GM21423 (cell line): ENCODE measurements at regions not wholly inside any gene's neighbourhood (a gene's known extent, or its start where the extent isn't known, plus 50 kb on each side); places are given as distances from the start of the nearest gene placed in this dataset.
"Not testable (repeated sequence)": the region's sequence is repeated elsewhere in the genome, so short reads cannot be mapped to it uniquely, and the experiment has no call there.

Experiments
- ATAC-seq: cut with Tn5 transposase; IDR thresholded peaks from one replicate; pipeline ENCODE4 v1.9.1; 2021; ENCODE audit warnings: mild to moderate bottlenecking, moderate library complexity; ENCODE audit not compliant: unreplicated experiment

DNA sequence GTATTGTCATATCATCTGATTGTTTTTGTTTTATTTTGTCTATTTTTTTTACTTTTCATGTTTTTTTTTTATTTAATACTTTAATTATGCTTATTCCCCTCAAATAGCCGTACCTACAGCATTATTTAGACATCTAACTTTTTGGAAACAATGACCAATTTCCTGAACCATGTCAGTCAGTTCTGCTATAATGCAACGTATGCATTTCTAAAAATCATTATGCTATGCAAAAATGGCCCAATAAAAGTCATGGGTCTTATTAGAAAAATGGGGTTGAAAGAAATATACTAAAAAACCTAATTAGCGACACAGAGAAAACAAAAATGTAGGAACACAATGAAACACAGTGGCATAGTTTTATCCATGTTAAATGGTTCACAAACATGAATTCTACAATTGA, 1454.7 kb downstream of the GRIK2 start:
- ATAC-seq, result no peak

DNA sequence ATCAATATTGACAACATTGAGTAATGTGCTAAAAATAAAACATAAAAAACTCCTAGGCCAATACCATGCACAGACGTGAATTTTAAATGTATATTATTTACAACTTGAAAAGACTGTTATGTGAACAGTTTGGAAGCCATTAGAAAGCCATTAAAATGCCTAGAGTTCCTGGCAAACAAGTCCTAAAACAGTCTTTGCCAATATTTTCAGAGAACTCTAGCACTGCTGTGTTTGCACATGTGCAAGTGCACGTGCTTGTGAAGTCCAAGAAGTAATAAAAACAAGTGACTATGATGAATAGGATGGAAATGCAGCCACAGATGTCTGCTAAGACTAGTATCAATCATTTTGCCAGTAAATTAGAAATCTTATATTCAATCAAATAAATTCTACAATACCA, 1447.6 kb downstream of the GRIK2 start:
- ATAC-seq, result no peak

DNA sequence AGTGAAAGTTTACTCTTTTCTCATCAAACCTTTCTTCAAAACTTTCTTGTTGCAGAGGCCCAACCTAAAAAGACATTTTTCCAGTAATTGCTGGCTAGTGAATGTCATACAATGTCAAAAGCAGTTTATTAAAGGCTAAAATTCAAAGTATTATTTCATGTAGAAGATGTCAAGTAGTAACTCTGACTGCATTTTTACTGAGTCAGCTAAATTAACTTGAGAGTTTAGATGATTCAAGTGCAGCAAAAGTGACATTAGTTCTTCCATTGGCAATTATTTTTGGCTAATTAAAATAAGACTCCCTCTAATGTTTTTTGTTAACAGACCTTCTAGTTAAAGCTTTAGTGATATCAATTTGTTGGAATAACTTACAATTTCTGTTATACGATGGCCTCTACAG, 1438.5 kb downstream of the GRIK2 start:
- no peak for ATAC-seq

DNA sequence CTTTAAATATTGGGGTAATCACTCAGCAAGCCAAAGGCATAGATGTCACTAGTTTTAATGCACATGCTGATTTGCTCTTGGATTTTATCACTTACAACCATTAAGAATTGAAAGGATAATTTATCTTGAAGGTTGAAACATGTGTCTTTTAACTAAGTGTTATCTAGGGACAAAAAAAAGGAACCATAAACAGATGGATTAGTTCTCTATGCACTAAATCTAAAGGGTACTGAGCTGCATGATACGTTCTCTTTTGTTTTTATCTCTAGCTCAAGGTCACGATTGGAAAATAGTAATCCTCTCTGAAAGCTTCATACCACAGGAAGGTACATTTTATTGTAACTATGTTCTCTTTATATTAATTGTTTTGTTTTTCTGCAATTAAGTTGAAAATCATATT, 1426.6 kb downstream of the GRIK2 start:
- ATAC-seq, result no peak

DNA sequence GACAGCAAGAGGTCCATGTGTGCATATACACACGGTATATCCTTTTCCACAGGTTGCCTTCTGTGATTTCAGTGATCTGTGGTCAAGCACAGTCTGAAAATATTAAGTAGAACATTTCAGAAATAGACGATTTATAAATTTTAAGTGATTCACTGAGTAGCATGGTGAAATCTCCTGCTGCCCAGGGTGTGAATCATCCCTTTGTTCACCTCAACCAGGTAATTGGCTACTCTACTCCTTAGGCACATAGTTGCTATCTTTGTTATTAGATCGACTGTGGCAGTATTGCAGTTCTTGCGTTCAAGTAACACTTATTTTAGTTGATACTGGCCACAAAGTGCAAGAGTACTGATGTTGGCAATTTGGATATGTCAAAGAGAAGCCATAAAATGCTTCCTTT, 1421.7 kb downstream of the GRIK2 start:
- no peak for ATAC-seq

DNA sequence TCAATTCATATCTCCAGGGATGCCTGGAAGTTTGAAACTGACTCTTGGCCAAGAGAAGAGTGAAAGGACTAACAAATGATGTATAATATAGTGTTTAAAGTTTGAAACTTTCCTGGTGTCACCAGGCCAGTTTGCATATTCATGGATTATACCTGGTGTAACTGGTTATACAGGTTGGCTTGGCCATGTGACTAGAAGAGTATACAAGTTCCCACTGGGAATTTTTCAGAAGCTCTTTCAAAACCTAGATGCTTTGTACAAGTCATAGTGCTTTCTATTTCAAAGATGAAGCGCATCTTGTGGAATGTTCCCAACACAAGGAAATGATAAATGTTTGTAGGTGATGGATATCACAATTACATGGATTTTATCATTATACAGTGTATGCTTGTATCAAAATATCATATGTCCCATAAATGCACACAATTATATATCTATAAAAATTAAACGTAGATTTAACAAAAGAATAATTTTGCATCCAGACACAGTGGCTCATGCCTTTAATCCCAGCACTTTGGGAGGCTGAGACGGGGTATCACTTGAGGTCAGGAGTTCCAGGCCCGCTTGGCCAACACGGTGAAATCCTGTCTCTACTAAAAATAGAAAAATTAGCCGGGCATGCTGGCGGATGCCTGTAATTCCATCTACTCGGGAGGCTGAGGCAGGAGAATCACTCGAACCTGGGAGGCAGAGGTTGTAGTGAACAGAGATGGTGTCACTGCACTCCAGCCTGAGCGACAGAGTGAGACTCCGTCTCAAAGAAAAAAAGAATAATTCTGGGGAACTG, 1420.2 kb downstream of the GRIK2 start:
- ATAC-seq, result no peak

DNA sequence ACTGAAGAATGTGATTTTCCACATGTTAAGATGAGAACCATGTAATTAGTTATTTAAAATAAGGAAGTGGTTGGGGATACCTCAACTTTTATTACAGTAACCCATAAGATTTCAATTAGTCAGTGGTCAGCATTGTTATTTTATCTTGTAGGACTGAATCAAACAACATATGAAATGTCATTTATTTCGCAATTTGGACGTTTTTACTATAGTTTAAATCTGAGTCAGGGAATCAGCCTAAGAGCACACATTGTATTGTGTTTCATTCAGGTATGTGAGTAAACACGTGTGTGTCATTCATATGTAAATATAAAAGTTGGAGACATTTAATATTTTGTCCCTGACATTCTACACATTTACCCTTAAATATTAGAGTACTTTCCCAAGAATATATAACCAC, 1418.7 kb downstream of the GRIK2 start:
- ATAC-seq, result no peak

DNA sequence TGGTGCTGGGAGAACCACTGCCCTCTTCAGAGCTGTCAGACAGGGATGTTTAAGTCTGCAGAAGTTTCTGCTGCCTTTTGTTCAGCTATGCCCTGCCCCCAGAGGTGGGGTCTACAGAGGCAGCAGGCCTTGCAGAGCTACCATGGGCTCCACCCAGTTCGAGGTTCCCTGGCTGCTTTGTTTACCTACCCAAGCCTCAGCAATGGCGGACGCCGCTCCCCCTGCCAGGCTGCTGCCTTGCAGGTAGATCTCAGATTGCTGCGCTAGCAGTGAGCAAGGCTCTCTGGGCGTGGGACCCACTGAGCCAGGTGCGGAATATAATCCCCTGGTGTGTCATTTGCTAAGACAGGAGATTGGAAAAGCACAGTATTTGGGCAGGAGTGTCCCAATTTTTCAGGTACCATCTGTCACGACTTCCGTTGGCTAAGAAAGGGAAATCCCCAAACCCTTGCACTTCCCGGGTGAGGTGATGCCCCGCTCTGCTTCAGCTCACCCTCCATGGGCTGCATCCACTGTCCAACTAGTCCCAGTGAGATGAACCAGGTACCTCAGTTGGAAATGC, 1415.5 kb downstream of the GRIK2 start:
- ATAC-seq, result not testable (repeated sequence)

DNA sequence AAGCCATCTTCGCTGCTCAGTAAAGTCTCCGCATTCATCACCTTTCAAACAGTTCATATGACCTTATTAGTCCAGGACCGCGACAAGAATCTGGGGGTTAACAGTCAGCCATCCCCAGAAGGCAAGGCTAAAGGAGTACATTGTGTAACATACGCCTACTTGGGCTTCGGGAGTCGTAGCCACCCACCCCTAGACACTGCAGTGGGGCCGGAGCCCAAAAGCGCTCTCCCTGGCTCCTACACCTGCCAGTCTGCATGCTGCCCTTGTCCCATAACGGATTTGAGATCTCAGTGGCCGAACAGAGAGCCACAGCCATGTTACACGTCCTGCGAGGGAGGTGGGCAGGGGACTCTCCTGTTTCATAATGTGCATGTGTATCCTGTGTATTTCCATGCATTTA, 1405.5 kb downstream of the GRIK2 start:
- ATAC-seq, result no peak

DNA sequence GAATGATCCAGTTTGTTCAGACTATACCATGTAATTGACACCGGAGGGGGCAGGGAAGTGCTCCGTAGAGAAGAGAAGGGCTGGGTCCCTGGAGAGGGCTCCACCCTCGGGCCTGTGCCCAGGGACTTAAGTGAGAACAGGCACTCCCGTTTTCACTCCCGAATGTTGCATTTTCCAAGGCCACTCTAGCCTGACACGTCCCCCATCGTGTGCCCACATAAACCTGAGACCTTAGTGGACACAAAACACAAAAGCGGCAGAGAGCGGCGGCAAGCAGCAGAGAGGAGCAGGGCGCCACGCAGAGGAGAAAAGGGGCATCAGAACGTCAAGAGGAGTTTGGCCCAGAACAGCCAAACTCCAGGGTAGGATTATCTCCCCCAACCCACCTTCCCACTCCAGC, 1405.1 kb downstream of the GRIK2 start:
- ATAC-seq, result no peak

DNA sequence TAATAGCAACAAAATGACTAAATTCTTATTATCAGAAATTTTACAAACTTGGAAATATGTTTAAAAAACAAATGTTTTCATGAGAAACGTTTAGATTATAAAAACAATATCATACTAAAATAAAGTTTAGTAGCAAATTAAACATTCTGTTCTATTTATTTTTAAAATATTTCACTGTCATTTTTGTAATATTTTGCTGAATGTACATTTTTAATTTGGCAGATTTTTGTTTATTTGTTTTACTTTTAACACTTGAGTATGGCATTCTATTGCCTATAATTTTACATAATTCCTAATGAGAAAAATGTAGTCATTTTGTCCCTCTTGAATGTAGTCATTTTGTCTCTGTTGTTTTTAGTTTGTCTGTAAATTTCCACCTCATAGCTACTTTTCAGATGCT, 1400.2 kb downstream of the GRIK2 start:
- no peak for ATAC-seq

DNA sequence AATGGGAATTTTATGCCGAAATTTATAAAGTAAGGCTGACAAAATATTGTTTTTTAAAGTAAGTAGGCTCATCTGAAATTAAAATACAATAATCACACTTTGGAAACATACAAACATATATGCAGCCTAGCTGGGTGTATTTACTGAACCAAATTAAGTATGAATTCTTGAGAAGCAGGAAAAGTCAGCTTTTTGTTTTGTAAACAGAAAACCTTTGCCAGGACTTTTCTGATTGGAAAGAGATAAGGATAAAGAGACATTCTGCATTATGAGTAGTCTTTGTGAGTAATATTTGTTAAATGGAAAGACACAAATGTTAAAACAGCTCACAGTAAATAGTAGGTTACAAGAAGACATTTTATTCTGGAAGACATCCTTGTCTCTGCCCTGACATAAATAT, 1380.8 kb downstream of the GRIK2 start:
- ATAC-seq, result no peak

DNA sequence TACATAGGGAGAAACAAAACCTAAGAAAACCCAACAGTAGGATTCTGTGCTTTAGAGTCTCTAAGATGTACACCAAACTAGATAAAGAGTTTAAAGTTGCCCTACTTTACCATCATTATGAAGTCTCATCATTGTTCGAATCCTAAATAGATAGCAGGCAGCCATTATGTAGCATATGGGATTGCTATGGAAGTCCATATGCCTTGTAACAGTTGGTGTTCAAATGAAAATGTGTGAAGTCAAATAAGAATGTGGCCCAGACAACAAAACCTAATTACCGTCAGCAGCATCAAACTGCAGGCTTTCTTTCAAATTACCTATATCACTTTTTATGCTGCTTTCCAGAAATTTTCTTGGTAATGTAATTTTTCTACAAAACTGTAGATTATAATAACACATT, 1380.1 kb downstream of the GRIK2 start:
- no peak for ATAC-seq

DNA sequence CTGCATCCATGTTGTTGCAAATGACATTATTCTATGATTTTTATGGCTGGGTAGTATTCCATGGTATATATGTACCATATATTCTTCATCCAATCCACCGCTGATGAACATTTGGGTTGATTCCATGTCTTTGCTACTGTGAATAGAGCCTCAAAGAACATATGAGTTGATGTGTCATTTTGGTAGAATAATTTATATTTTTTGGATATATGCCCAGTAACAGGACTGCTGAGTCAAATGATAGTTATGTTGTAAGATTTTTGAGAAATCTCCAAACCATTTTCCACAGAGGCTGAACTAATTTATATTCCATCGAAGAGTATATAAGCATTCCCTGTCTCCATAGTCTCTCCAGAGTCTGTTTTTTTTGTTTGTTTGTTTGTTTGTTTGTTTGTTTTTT, 1373.5 kb downstream of the GRIK2 start:
- ATAC-seq, result no peak

DNA sequence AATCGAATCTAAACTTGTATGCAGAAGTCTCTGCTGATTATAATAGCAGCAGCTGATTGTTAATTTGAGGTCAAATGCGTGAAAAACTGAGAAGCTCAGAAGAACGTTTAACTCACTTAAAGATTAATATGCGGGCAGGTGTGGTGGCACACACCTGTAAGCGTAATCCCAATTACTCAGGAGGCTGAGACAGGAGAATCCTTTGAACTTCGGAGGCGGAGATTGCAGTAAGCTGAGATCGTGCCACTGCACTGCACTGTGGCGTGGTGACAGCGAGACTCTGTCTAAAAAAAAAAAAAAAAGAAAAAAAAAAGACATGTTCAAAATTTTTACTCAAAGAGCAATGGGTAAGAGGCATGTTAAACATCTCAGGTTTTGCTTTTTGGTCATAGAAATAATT, 1370.8 kb downstream of the GRIK2 start:
- no peak for ATAC-seq

DNA sequence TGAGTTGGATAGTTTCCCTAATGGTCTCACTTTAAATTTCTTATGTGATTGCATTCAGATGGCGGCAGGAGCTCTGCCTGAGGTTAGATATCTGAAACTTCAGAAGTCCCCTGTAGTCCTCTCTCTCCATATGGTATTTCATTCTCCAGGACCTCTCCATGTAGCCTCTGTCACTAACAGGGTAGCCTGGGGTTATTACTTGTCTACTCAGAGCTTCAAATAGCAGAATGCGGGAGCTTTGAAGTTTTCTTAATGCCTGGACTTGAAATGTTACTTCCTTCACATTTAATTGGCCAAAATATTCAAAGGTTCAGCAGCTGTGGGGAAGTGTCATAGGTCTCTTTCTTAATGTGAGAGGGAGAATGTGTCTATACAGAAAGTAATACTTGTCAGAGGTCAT, 1370.4 kb downstream of the GRIK2 start:
- no peak for ATAC-seq

DNA sequence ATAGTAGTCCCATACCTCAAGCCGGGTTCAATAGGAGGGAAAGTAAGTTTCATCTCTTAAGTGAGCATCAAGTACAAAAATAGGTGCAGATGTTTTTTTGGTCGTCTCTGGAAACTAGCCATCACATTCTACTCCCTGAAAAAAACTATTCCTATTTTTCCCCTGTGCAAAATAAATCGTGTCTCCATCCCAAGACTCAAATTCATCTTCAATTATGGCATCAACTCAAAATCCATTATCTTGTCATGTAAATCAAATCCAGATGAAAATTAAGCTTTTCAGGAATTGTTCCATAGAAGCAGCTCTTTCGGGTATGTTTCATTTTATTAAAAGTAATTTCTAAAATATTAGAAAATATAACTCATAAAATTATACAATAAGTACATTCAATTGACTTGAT, 1368.4 kb downstream of the GRIK2 start:
- no peak for ATAC-seq

DNA sequence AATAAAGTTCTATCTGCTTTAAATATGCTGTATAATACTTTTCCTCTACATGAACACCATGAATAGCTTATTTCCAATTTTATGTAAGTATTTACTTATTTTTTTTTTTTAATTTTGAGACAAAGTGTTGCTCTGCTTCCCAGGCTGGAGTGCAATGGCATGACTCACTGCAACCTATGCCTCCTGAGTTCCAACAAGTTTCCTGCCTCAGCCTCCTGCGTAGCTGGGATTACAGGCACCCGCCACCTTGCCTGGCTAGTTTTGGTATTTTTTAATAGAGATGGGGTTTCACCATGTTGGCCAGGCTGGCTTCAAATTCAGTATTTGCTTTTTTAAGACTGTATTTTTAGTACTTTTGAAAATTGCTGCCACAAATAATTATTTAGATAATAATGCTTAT, 1365.9 kb downstream of the GRIK2 start:
- ATAC-seq, result no peak

DNA sequence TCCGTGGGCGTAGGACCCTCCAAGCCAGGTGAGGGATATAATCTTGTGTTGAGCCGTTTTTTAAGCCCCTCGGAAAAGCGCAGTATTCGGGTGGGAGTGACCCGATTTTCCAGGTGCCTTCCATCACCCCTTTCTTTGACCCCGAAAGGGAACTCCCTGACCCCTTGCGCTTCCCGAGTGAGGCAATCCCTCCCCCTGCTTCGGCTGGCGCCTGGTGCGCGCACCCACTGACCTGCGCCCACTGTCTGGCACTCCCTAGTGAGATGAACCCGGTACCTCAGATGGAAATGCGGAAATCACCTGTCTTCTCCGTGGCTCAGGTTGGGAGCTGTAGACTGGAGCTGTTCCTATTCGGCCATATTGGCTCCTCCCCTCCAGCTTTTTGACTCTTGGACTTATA, 1365.0 kb downstream of the GRIK2 start:
- ATAC-seq, result not testable (repeated sequence)

DNA sequence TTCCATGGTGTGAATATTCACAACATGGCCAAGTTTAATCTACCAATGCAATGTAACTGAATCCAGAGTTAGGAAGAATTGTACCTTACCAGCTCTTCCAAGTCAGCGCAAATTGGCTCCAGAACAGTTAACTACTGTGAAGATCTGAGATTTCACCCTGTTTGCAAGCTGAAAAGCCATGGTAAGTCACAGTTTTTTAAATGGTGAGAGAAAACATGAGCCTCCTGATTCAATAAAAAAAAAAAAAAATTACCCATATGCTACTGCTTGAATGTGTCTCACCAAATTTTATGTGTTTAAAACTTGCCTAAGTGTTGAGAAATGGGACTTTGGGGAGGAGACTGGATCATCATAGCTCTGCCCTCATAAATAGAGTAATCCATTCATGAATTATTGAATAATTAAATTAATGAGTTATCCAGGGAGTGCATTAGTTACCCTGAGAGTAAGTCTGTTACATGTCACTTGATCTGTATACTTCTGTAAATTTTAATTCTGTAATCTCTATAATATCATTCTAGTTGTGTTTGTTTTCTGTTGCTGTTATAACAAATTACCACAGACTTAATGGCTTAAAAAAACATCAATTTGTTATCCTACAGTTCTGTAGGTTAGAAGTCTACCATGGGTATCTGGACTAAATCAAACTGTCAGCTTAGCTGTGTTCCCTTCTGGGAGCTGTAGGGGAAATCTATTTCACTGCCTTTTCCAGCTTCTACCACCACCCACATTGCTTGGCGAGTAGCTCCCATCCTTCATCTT, 1355.9 kb downstream of the GRIK2 start:
- no peak for ATAC-seq

DNA sequence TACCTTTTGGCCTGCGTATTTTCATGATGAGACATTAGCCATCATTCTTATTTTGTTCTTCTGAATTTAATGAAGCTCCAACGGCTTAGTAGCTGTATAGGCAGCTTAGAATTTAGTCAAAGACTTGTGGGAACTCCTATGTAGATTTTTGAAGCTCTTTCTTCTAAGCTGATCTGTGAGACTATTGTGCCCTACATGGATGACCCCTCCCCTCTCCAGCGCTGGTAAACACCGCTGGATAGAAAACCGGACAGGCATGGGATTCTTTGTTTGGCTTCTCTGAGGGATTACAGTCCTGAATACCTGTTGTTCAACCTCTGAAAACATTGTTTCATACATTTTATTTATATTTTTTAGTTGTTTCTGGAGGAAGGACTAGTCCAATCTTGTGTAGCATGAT, 1353.4 kb downstream of the GRIK2 start:
- no peak for ATAC-seq

DNA sequence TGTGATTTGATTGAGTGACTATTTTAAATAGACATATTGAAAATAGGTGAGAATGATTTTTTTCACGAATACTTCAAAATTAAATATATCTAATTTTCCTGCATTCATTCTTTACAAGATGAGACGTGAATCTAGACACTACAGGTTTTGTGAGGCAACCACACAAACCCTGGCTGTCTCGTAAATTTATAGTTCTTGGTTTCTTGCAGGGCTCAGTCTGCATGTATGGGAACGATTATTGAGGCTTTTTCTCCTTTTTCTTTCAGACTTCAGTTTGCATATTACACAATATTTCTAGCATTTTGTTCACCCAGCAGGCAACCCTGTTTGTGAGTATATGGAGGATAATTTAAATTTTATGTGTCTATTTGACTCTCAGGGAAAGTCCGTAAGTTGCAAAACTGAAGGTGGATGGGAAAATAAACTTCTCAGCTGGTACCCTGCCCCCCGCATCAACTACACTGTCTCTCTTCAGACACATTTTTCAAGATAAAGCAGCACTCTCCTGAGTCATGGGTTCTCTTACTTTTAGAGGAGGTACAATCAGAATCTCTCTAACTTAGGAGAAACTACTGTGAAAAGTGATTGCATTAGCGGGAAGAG, 1349.3 kb downstream of the GRIK2 start:
- no peak for ATAC-seq
